Retinal pigment epithelial cell (primary cell): ENCODE measurements at regions not wholly inside any gene's neighbourhood (a gene's known extent, or its start where the extent isn't known, plus 50 kb on each side); places are given as distances from the start of the nearest gene placed in this dataset.

Source experiments
- DNase-seq: peaks from one replicate; pipeline ENCODE4 v3.0.0-alpha.2; 2010; ENCODE audit warnings: low read depth
- H3K4me3 ChIP-seq: 2 replicates; pipeline ENCODE4 v1.5.1; 2011; ENCODE audit warnings: mild to moderate bottlenecking, low read length, control low read depth, moderate library complexity
- TF ChIP-seq, protein P1 (sequence below): conservative IDR thresholded peaks from 2 replicates; pipeline ENCODE4 v1.5.1; 2011; ENCODE audit warnings: low read depth, low read length, control low read depth, inconsistent platforms

- no peak overlapping the region for H3K4me3 ChIP-seq
- TF ChIP-seq, protein P1, sequence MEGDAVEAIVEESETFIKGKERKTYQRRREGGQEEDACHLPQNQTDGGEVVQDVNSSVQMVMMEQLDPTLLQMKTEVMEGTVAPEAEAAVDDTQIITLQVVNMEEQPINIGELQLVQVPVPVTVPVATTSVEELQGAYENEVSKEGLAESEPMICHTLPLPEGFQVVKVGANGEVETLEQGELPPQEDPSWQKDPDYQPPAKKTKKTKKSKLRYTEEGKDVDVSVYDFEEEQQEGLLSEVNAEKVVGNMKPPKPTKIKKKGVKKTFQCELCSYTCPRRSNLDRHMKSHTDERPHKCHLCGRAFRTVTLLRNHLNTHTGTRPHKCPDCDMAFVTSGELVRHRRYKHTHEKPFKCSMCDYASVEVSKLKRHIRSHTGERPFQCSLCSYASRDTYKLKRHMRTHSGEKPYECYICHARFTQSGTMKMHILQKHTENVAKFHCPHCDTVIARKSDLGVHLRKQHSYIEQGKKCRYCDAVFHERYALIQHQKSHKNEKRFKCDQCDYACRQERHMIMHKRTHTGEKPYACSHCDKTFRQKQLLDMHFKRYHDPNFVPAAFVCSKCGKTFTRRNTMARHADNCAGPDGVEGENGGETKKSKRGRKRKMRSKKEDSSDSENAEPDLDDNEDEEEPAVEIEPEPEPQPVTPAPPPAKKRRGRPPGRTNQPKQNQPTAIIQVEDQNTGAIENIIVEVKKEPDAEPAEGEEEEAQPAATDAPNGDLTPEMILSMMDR = no peak
- DNase-seq = no peak
These were observed 85.9 kb upstream of the PCSK2 start for GRCh38 chr20:17140894-17141293.

- no peak overlapping the region for H3K4me3 ChIP-seq
- TF ChIP-seq, protein P1 = no peak
- no peak for DNase-seq
These were observed 85.3 kb upstream of the PCSK2 start for GRCh38 chr20:17141568-17141967.

DNA sequence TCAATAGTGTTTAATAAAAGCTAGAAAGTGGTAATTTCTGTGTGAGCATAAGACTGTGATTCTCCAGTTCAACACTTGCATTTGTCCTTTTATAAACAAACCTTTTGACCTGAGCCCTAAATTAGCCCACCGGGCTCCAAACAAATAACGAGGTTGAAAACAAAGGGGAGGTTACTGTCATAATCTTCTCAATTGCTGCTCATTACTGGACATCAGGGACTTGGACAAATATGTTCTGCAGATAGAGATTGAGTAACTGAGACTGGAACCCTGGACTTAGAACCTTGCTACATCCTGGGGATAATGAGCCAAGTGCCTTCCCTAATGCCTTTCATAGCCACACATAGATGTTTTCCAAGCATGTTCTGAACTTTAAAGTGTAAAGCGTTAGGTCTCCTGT, 84.2 kb upstream of the PCSK2 start:
- TF ChIP-seq, protein P1 = no peak
- no peak overlapping the region for H3K4me3 ChIP-seq
- no peak for DNase-seq

DNA sequence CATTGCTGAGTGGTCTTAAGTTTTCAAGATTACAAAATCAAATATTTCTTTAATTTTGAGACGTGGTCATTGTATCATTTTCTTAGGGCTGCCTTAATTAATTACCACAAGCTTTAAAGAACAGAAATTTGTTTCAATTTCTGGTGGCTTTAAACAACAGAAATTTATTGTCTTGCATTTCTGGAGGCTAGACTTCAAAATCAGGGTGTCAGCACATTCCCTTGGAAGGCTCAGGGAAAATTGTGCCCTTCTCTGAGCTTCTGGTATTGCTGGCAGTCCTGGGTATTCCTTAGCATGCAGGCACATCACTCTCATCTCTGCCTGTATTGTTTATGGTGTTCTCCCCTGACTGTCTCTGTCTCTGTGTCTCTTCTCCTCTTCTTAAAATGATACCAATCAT, 76.0 kb upstream of the PCSK2 start:
- H3K4me3 ChIP-seq = no peak overlapping the region
- DNase-seq = no peak
- TF ChIP-seq, protein P1 = no peak

DNA sequence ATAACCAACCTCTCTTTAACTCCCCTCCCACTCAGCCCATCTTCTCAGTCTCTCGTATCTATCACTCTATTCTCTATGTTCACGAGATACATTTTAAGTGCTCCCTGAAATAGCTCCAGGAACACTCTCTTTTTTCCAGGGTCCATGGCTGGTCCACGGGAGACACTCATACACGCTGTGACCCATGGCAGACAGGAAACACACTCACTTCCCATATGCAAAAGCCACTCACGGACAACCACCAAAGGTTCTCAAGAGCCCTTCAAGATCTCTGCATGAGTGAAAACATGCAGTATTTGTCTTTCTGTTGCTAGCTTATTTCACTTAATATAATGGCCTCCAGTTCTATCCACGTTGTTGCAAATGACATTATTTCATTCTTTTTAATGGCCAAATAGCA, 71.4 kb upstream of the PCSK2 start:
- TF ChIP-seq, protein P1 = no peak
- no peak for DNase-seq
- H3K4me3 ChIP-seq = no peak overlapping the region

GRCh38 chr20:17158701-17159100, 68.1 kb upstream of the PCSK2 start:
- DNase-seq = no peak
- H3K4me3 ChIP-seq = no peak overlapping the region
- TF ChIP-seq, protein P1 = no peak

DNA sequence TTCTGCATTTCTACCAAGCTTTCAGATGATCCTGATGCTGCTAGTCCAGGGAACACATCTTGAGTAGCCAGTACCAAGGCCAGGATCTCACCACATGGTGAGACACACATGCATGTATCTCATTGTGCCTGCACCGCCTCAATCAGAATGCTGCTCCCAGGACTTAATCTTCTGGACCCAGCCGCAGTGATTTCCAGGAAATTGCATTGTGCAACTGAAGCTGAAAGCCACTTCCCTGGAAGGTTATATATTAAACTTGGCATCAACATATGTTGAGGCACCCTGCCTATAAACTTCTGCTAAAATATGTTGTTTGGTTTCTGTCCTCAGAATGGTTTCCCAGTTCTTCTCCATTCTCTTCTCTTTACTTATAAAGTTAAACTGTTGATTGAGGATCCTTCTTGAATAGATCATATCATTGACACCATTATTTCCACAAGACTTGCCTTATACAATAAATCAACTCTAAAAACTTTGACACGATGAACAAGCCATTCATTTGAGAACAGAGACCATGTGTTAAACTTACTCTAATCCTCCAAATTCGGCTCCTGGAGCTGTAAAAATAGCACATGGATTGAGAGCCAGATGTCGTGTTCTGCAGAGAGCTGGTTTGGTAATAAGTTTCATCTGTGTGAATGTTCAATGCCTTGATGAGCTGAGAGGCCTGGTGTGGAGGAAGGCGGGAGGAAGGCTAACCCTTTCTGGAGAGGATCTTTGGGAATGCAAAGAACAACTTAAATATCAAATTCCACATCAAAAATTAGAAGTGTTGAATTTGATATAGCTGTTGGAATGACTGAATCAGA, 65.0 kb upstream of the PCSK2 start:
- H3K4me3 ChIP-seq = no peak overlapping the region
- DNase-seq = no peak
- TF ChIP-seq, protein P1 = no peak
